GM12865 (cell line): ENCODE measurements at regions not wholly inside any gene's neighbourhood (a gene's known extent, or its start where the extent isn't known, plus 50 kb on each side); places are given as distances from the start of the nearest gene placed in this dataset.
"Not testable (repeated sequence)": the region's sequence is repeated elsewhere in the genome, so short reads cannot be mapped to it uniquely, and the experiment has no call there.

Experiments
- DNase-seq: peaks from one replicate; pipeline ENCODE4 v3.0.0; 2010; ENCODE audit warnings: low read depth
- H3K4me3 ChIP-seq: 2 replicates; pipeline ENCODE4 v1.5.1; 2011; ENCODE audit warnings: mild to moderate bottlenecking, low read depth, low read length, control low read depth
- TF ChIP-seq, protein P1 (sequence below): IDR thresholded peaks from 2 replicates; pipeline ENCODE4 v1.5.1; 2011; ENCODE audit warnings: low read length, control low read depth, low read depth, inconsistent platforms; ENCODE audit not compliant: insufficient read depth; ENCODE audit errors: missing control alignments

- TF ChIP-seq, protein P1, sequence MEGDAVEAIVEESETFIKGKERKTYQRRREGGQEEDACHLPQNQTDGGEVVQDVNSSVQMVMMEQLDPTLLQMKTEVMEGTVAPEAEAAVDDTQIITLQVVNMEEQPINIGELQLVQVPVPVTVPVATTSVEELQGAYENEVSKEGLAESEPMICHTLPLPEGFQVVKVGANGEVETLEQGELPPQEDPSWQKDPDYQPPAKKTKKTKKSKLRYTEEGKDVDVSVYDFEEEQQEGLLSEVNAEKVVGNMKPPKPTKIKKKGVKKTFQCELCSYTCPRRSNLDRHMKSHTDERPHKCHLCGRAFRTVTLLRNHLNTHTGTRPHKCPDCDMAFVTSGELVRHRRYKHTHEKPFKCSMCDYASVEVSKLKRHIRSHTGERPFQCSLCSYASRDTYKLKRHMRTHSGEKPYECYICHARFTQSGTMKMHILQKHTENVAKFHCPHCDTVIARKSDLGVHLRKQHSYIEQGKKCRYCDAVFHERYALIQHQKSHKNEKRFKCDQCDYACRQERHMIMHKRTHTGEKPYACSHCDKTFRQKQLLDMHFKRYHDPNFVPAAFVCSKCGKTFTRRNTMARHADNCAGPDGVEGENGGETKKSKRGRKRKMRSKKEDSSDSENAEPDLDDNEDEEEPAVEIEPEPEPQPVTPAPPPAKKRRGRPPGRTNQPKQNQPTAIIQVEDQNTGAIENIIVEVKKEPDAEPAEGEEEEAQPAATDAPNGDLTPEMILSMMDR: no peak
- no peak for DNase-seq
- H3K4me3 ChIP-seq: no peak overlapping the region
These were observed 1157.6 kb upstream of the SEMA6A start for GRCh38 chr5:117732264-117732663.

DNA sequence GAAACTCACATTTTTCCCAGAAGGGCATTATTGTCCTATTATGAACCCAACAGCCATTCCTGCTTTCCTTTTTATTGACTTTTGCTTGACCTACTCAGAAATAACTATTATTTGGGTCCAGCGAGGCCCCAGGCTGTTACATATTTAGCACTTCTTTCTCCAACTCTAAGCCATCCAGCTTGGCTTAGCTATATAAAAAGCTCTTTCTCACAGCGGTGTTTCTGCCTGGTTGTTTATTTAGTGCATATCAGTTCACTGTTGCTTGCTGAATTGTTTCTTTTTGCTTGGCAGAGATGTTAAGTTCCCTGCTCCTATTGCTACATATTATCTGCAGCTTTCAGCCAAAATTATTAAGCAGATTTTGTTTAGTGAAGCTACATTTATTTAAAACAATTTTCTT is 1156.8 kb upstream of the SEMA6A start:
- DNase-seq: no peak
- no peak overlapping the region for H3K4me3 ChIP-seq
- TF ChIP-seq, protein P1: no peak

GRCh38 chr5:117720784-117721183 is 1146.2 kb upstream of the SEMA6A start:
- DNase-seq, H3K4me3 ChIP-seq: not testable (repeated sequence)

- no peak for DNase-seq
- H3K4me3 ChIP-seq: no peak overlapping the region
- TF ChIP-seq, protein P1: no peak
These were observed 1144.8 kb upstream of the SEMA6A start for GRCh38 chr5:117719413-117719812.

GRCh38 chr5:117713585-117714198 is 1139.1 kb upstream of the SEMA6A start:
- TF ChIP-seq, protein P1: no peak
- no peak for DNase-seq
- no peak overlapping the region for H3K4me3 ChIP-seq

DNA sequence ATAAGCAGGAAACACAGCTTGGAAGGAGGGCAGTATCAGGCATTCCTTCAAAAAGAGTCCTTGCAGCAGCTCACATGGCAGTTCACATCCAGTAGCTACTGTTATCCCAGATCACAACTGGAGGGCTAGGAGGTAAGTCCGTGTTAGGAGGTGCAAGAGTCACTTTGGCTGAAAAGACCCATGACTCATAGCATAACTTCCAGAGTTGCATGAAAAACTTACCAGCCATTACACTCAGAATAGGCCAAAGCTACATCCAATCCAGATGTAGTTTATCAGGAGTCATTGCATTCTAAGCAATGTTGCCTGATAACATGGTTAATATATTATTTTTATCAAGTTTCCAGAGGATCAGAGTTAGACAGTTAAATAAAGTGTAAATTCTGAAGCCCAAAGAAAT is 1126.4 kb upstream of the SEMA6A start:
- no peak overlapping the region for H3K4me3 ChIP-seq
- no peak for DNase-seq
- TF ChIP-seq, protein P1: no peak

- no peak for DNase-seq
- no peak overlapping the region for H3K4me3 ChIP-seq
- TF ChIP-seq, protein P1: no peak
These were observed 1118.0 kb upstream of the SEMA6A start for GRCh38 chr5:117692606-117693005.
